Nucleus accumbens (tissue), 56 donors: ENCODE measurements at regions not wholly inside any gene's neighbourhood (a gene's known extent, or its start where the extent isn't known, plus 50 kb on each side); places are given as distances from the start of the nearest gene placed in this dataset.

Experiments
- DNase-seq, 56 donors: peaks; one replicate each; lab custom pipeline; 2025; lab: John Stamatoyannopoulos, UW

DNA sequence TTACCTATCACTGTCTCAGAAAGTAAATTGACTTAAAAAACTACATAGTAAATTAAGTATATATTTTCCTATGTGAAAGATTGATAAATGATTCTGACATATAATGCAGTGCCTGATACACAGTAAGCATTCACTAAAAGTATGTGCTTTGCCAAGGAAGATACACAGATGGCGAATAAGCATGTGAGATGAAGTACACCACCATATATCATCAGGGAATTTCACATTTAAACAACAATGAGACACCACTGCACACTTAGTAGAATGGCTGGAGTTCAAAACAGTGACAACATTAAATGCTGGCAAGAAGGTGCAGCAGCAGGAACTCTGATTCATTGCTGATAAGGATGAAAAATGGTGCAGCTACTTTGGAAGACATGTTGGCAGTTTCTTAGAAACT, 1118.8 kb downstream of the DTWD2 start:
- DNase-seq: no peak

DNA sequence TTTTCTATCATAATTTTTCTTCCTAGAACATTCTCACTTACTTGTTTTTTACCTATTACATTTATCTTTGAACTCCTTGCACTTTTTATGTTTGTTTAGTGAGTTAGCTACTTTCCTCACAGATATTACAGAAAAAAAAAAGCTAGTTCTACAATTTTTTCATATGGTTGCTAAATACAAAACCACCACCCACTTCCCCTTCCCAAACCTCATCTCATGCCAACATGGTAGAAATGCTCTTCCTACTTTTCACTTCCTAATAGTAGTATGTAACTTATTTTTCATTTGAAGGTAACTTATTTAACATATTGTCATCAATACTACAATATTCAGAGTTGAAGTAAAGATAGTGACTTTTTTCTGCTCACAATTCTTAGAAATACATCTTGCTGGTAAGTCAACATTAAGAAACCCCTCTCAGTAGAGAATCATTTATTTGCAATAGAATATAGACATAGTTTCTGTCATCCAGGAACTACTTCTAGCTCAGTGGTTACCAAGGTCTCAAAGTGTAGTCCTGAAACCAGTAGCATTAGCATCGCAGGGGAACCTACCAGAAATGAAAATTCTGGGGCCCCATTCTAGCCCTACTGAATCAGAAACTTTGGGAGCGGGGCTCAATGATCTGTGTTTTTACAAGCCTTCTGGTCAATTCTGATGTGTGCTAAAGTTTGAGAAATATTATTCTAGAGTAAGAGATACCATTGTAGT, 1124.6 kb downstream of the DTWD2 start:
- DNase-seq: no peak

- no peak for DNase-seq
Measured at GRCh38 chr5:117860550-117860949, 1127.8 kb downstream of the DTWD2 start.

DNA sequence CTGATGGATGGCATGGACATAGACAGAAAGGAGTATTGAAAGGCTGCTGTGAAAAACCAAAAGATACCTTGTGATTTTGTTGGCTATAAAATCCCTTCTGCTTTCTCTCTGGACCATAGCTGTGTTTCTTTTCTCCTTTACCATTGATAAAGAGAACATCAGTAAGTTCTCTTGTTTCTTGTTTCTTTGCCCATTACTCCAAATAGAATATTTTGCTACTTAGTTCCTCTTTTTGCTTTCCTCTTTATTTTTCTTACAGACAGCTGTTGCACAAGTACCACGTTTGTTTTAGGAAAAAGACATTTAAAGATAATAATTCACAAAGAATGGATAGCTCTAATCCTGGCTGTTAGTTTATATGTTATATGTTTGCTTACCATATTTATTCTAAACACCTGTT, 1129.2 kb downstream of the DTWD2 start:
- DNase-seq: no peak

- DNase-seq: no peak
Measured at GRCh38 chr5:117856713-117857112, 1131.6 kb downstream of the DTWD2 start.

GRCh38 chr5:117837786-117838185, 1150.6 kb downstream of the DTWD2 start:
- DNase-seq: no peak

DNA sequence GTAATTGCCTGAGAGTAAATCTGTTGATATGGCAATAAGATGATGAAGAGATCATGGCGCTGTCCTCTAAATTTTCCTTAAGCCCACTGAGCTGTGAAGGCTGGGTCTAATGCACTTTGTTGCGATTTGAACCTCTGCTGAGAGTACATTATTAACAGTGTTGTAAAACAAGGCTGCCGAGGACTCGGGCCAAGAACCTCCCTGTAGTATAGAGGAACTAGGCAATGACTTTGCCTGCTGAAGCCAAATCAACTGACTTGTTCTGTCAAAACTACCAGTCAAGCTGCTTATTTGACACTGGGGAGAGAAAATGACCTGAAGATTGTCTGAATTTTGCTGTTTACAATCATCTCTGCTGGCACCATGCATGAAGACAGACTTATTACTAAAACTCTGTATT, 1154.7 kb downstream of the DTWD2 start:
- DNase-seq: no peak

GRCh38 chr5:117829646-117830045, 1158.7 kb downstream of the DTWD2 start:
- DNase-seq: no peak

DNA sequence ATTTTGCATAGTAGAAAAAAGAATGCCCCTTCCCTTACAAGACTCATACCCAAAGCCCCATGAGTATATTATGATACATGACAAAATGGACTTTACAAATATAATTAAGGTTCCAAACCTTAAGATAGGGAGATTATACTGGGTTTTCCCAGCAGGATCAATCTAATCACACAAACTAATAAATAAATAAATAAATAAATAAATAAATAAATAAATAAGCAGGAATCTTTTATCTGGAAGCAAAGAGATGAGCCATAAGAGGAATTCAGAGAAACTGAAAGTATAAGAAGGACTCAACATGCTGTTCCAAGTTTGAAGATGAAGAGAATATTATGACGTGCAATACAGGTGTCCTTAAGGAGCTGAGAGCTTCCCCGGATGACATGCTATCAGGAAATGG, 1174.5 kb downstream of the DTWD2 start:
- DNase-seq: no peak

- no peak for DNase-seq
Measured at GRCh38 chr5:117812861-117813260, 1175.5 kb downstream of the DTWD2 start.

- no peak for DNase-seq
Measured at GRCh38 chr5:117809251-117809650, 1179.1 kb downstream of the DTWD2 start.

- DNase-seq: no peak
Measured at GRCh38 chr5:117805058-117805457, 1183.3 kb downstream of the DTWD2 start.

DNA sequence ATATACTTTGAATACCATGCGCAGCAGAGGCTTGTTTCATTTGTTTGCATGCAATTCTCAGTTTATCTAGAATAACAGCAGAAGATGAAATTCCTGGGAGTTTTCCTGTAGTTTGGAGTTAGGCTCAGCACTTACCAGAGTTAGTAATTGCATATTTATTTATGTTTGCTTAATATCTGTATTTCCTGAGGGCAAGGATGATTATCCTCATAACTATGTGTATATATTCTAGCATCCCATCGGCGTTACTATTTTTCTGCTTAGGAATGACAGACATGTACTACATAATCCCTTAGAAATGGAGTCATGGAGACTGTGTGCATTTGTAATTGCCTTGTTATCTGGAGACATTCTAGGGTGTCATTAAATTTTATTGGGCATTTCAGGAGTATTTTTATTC, 1184.8 kb downstream of the DTWD2 start:
- no peak for DNase-seq

GRCh38 chr5:117801583-117801982, 1186.8 kb downstream of the DTWD2 start:
- DNase-seq: no peak

DNA sequence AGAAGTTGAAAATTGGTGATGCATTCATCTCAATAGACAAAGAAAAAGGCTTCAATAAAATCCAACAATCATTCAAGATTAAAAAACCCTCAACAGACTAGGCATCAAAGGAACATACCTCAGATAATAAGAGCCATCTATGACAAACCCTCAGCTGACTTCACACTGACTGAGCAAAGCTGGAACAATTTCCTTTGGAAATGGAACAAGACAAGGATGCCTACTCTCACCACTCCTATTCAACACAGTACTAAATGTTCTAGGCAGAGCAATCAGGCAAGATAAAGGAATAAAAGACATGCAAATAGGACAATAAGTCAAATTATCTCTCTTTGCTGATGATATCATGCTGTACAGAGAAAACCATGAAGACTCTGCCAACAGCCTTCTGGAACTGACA, 1188.1 kb downstream of the DTWD2 start:
- DNase-seq: no peak

DNA sequence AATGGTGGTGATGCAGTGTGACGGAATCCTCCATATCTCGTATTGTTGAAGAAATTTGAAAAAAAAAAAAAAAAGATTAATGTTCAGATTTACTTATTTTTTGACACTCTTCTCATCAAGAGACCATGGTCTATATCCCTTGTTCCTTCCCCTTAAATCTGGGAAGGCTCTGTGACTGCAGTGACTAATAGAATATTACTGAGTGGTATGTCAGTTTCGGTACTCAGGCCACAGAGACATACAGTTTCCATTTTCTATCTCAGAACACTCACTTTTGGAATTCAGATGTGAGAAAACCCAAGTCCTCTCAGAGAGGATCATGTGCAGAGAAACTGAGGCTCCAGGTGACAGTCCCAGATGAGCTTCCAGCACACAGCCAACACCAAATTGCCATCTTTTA, 1193.5 kb downstream of the DTWD2 start:
- DNase-seq: no peak

GRCh38 chr5:117793963-117794362, 1194.4 kb downstream of the DTWD2 start:
- DNase-seq: no peak

DNA sequence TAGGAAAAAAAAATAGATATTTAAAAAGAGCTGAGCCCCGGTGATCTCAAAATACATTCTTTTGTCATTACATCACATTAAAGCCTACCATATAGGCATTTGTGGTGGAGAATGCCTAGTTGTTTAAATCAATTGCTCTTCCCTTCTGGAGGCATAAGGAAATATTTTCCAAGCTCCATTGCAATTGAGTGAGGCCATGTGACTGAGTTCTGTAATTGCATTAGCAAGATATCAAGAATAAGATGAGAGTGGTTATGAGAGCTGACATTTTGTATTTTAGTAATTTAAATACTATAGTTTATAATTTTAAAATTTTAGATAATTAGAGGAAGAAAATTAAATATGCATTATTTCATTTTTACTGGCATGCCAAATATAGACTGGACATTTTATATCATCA, 1195.9 kb downstream of the DTWD2 start:
- no peak for DNase-seq

- no peak for DNase-seq
Measured at GRCh38 chr5:117788596-117788995, 1199.8 kb downstream of the DTWD2 start.

GRCh38 chr5:117779171-117779570, 1204.5 kb upstream of the SEMA6A start:
- no peak for DNase-seq

- no peak for DNase-seq
Measured at GRCh38 chr5:117776977-117777376, 1202.4 kb upstream of the SEMA6A start.

DNA sequence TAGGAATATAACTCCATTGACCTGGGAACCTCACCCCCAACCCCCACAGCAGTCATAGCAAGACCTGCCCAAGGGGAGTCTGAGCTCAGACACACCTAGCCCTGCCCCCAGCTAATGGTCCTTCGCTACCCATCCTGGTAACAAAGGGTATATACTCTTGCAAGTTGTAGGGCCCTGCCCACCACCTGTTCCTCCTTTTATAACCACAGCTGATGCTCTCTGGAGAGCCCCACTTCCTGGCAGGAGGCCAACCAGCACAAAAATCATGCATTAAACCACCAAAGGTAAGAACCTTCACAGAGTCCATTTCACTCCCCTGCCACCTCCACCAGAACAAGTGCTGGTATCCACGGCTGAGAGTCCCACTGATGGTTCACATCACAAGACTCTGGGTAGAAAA, 1195.3 kb upstream of the SEMA6A start:
- no peak for DNase-seq

DNA sequence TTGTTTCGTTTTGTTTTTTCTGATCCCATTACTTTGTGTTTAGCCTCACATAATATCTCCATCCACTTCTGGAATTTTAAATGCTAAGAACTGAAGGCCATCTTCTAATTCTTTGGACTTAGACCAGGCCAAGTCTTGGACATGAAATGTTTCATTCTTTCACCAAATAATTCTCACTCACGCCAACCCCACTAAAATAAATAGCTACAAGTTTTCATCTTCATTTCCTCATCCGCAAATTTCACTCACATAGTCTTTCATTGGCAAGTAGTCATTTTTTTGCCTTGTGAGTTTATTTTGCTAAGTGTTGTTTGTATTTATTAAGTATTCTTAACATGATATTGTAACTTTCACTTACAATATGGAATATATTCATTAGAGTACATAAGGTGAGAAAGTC, 1188.6 kb upstream of the SEMA6A start:
- DNase-seq: no peak
